ENCODE measurements at regions not wholly inside any gene's neighbourhood (a gene's known extent, or its start where the extent isn't known, plus 50 kb on each side); places are given as distances from the start of the nearest gene placed in this dataset.

DNA sequence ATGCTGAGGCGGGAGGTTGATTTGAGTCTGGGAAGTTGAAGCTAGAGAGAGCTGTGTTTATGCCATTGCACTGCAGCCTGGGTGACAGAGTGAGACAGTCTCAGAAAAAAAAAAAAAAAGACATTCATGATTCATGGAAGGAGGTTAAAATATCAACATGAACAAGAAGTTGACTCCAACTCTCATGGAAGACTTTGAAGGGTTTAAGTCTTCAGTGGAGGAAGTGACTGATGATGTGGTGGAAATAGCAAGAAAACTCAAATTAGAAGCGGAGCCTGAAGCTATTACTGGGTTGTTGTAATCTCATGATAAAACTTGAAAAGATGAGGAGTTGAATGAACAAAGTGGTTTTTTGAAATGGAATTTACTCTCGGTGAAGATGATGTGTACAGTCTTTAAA lies 491.8 kb downstream of the SQOR start (continued):
- no peak for TF ChIP-seq BCL11A (IDR thresholded peaks at IDR 0.05; ENCODE audit: low read depth, low read length)
- TF ChIP-seq, protein P1, sequence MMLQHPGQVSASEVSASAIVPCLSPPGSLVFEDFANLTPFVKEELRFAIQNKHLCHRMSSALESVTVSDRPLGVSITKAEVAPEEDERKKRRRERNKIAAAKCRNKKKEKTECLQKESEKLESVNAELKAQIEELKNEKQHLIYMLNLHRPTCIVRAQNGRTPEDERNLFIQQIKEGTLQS (IDR thresholded peaks at IDR 0.05; ENCODE audit: borderline replicate concordance, extremely low read depth, low read depth, low read length) = no peak

DNA sequence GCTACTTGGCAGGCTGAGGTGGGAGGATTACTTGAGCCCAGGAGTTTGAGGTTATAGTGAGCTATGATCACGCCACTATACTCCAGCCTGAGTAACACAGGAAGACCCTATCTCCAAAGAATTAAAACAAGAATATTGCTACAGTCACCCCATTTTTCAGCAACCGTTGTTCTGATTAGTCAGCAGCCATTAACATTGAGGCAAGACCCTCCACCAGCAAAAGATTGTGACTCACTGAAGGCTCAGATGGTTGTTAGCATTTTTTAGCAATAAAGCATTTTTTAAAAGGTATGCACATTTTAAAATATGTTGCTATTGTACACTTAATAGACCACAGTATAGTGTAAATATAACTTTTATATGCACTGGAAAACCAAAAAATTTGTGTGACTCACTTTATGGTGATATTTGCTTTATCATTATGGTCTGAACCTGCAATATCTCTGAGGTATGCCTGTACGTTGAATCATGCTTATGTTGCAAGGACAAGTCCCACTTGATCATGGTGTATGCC lies 492.6 kb downstream of the SQOR start:
- CTCF ChIA-PET = no interaction called here
- no peak overlapping the region for H3K4me2 ChIP-seq (ENCODE audit: control insufficient read depth, insufficient read depth)
- no peaks in the 10 kb centered on the region for H3K4me1 ChIP-seq (ENCODE audit: control insufficient read depth, insufficient read depth, low read length)
- intact Hi-C loops (cut with micrococcal nuclease; ENCODE audit: unreplicated experiment) = no loop called here
- POLR2A ChIA-PET = no interaction called here
- H3K9me3 ChIP-seq (replicated peaks; ENCODE audit: control insufficient read depth, insufficient read depth, low read length) = no peaks in the 10 kb centered on the region; the same call in 2 of the 3 replicates
- H3K79me2 ChIP-seq (ENCODE audit: control insufficient read depth, insufficient read depth, low read length) = no peaks in the 10 kb centered on the region
- no peak overlapping the region for H3K9ac ChIP-seq (ENCODE audit: control insufficient read depth, insufficient read depth, low read length)
- SMC1A ChIA-PET (ENCODE audit: uncharacterized antibody, unreplicated experiment) = no interaction called here
- H3K4me3 ChIP-seq = no peak overlapping the region
- ATAC-seq (no peak), DNase-seq (ENCODE audit: low read depth, low spot score) (no peak), FAIRE-seq (no peak)
- RAD21 ChIA-PET (ENCODE audit: unreplicated experiment) = no interaction called here
- TF ChIP-seq, protein P2, sequence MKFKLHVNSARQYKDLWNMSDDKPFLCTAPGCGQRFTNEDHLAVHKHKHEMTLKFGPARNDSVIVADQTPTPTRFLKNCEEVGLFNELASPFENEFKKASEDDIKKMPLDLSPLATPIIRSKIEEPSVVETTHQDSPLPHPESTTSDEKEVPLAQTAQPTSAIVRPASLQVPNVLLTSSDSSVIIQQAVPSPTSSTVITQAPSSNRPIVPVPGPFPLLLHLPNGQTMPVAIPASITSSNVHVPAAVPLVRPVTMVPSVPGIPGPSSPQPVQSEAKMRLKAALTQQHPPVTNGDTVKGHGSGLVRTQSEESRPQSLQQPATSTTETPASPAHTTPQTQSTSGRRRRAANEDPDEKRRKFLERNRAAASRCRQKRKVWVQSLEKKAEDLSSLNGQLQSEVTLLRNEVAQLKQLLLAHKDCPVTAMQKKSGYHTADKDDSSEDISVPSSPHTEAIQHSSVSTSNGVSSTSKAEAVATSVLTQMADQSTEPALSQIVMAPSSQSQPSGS (IDR thresholded peaks at IDR 0.05; ENCODE audit: low read length) = no peak
- TF ChIP-seq, protein P1 (IDR thresholded peaks at IDR 0.05; ENCODE audit: borderline replicate concordance, extremely low read depth, low read depth, low read length) = no peak
- TF ChIP-seq MEF2A (IDR thresholded peaks at IDR 0.05; ENCODE audit: insufficient read depth, low read depth, low read length) (no peak), CHD4 (IDR thresholded peaks at IDR 0.05) (no peak), MEF2B (IDR thresholded peaks at IDR 0.05; ENCODE audit: partially characterized antibody, poor library complexity, severe bottlenecking) (no peak), ZNF207 (IDR thresholded peaks at IDR 0.05; ENCODE audit: borderline replicate concordance) (no peak), PAX5 (IDR thresholded peaks at IDR 0.05; ENCODE audit: borderline replicate concordance, low read depth, low read length) (no peak), RAD51 (IDR thresholded peaks at IDR 0.05) (no peak), ESRRA (IDR thresholded peaks at IDR 0.05; ENCODE audit: low read length) (no peak), IKZF2 (IDR thresholded peaks at IDR 0.05) (no peak)
- TF ChIP-seq, protein P3, sequence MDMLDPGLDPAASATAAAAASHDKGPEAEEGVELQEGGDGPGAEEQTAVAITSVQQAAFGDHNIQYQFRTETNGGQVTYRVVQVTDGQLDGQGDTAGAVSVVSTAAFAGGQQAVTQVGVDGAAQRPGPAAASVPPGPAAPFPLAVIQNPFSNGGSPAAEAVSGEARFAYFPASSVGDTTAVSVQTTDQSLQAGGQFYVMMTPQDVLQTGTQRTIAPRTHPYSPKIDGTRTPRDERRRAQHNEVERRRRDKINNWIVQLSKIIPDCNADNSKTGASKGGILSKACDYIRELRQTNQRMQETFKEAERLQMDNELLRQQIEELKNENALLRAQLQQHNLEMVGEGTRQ (IDR thresholded peaks at IDR 0.05; ENCODE audit: borderline replicate concordance, low read depth, low read length) = no peak
- no peaks in the 10 kb centered on the region for H3K36me3 ChIP-seq (ENCODE audit: control insufficient read depth in 2 of 2, insufficient read depth in 2 of 2, low read length in 1 of 2)
- BruUV-seq (replicated peaks) = no TSS peak
- no peaks in the 10 kb centered on the region for H3K27me3 ChIP-seq (replicated peaks in 1 of 2; ENCODE audit: control insufficient read depth in 2 of 2, insufficient read depth in 2 of 2, low read length in 1 of 2)
- no peak overlapping the region for H3K27ac ChIP-seq (ENCODE audit: control insufficient read depth, insufficient read depth)
- in situ Hi-C loops (cut with MboI) = no loop called here
- WGBS (ENCODE audit: insufficient coverage, insufficient replicate concordance, low lambda C conversion rate, missing lambda C conversion rate) = 1% methylated on average over 3 of the region's 3 CpGs
- H4K20me1 ChIP-seq (ENCODE audit: control insufficient read depth, insufficient read depth) = no peaks in the 10 kb centered on the region
- H2AFZ ChIP-seq (ENCODE audit: control insufficient read depth, low read depth, low read length) = no peak overlapping the region

Measured in GM12878 (cell line).